Coronary artery (tissue), 2 donors: ENCODE measurements at regions not wholly inside any gene's neighbourhood (a gene's known extent, or its start where the extent isn't known, plus 50 kb on each side); places are given as distances from the start of the nearest gene placed in this dataset.
"Not testable (repeated sequence)": the region's sequence is repeated elsewhere in the genome, so short reads cannot be mapped to it uniquely, and the experiment has no call there.

Experiments used
- DNase-seq: peaks from one replicate; pipeline ENCODE4 v3.0.0-alpha.2; 2017; ENCODE audit warnings: low spot score
- H3K27ac ChIP-seq, 2 donors: fragments of 200-600 bp; sonication (generic); one replicate each; pipeline ENCODE4 v1.5.1; 2016 to 2019
- H3K4me3 ChIP-seq: fragments of 200-600 bp; sonication (generic); 2 replicates; pipeline ENCODE4 v1.5.1; 2016; ENCODE audit warnings: mild to moderate bottlenecking, moderate library complexity
- TF ChIP-seq, protein P1 (sequence below): fragments of 200-600 bp; sonication (generic); IDR thresholded peaks from one replicate; pipeline ENCODE4 v1.5.1; 2019; ENCODE audit warnings: antibody characterized with exemption

- Histone ChIP-seq H3K4me3 (no peak overlapping the region), H3K27ac (no peak overlapping the region)
- TF ChIP-seq, protein P1, sequence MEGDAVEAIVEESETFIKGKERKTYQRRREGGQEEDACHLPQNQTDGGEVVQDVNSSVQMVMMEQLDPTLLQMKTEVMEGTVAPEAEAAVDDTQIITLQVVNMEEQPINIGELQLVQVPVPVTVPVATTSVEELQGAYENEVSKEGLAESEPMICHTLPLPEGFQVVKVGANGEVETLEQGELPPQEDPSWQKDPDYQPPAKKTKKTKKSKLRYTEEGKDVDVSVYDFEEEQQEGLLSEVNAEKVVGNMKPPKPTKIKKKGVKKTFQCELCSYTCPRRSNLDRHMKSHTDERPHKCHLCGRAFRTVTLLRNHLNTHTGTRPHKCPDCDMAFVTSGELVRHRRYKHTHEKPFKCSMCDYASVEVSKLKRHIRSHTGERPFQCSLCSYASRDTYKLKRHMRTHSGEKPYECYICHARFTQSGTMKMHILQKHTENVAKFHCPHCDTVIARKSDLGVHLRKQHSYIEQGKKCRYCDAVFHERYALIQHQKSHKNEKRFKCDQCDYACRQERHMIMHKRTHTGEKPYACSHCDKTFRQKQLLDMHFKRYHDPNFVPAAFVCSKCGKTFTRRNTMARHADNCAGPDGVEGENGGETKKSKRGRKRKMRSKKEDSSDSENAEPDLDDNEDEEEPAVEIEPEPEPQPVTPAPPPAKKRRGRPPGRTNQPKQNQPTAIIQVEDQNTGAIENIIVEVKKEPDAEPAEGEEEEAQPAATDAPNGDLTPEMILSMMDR: no peak
- no peak for DNase-seq
These were observed 114.2 kb downstream of the TEX29 start for GRCh38 chr13:111434578-111435159.

- no peak overlapping the region for H3K27ac ChIP-seq
- TF ChIP-seq, protein P1: no peak
- no peak for DNase-seq
- no peak overlapping the region for H3K4me3 ChIP-seq
These were observed 116.0 kb downstream of the TEX29 start for GRCh38 chr13:111436446-111436845.

- Histone ChIP-seq H3K27ac (no peak overlapping the region), H3K4me3 (no peak overlapping the region)
- DNase-seq: no peak
- TF ChIP-seq, protein P1: no peak
These were observed 117.0 kb downstream of the TEX29 start for GRCh38 chr13:111437417-111437816.

- TF ChIP-seq, protein P1: no peak
- Histone ChIP-seq H3K4me3 (no peak overlapping the region), H3K27ac (no peak overlapping the region)
- no peak for DNase-seq
These were observed 117.6 kb downstream of the TEX29 start for GRCh38 chr13:111437856-111438547.

GRCh38 chr13:111440492-111440891 is 120.0 kb downstream of the TEX29 start:
- not testable (repeated sequence) for H3K4me3 ChIP-seq, H3K27ac ChIP-seq, DNase-seq

- Histone ChIP-seq H3K27ac (no peak overlapping the region), H3K4me3 (no peak overlapping the region)
- DNase-seq: no peak
- TF ChIP-seq, protein P1: no peak
These were observed 123.5 kb downstream of the TEX29 start for GRCh38 chr13:111443981-111444380.

GRCh38 chr13:111448504-111448903 is 128.1 kb downstream of the TEX29 start:
- Histone ChIP-seq H3K4me3 (no peak overlapping the region), H3K27ac (no peak overlapping the region)
- TF ChIP-seq, protein P1: no peak
- no peak for DNase-seq
